H1 (cell line): ENCODE measurements at regions not wholly inside any gene's neighbourhood (a gene's known extent, or its start where the extent isn't known, plus 50 kb on each side); places are given as distances from the start of the nearest gene placed in this dataset.

Source experiments
- CTCF ChIA-PET: fragments of 300-600 bp; sonication (Branson Sonifier 250); formaldehyde crosslinking; loops from one replicate; lab custom pipeline; 2021; ENCODE audit not compliant: partially characterized antibody; lab: Charles Lee
- POLR2A ChIA-PET: fragments of 300-600 bp; sonication (Branson Sonifier 250); formaldehyde crosslinking; loops from one replicate; lab custom pipeline; 2021; ENCODE audit warnings: inconsistent platforms; ENCODE audit not compliant: partially characterized antibody; lab: Charles Lee
- DNase-seq, 2 experiments: peaks; one replicate each; pipeline versions ENCODE4 v3.0.0 to v3.0.0-alpha.2; 2010 to 2022; ENCODE audit warnings: low spot score in 2 of 2, low read depth in 1 of 2, mixed read lengths in 1 of 2
- FAIRE-seq: peaks from 2 replicates; lab custom pipeline; 2011; peaks lifted over from hg19 to GRCh38; lab: Jason Lieb, UNC
- H2AFZ ChIP-seq: 2 replicates; pipeline ENCODE4 v1.8.1; 2012; ENCODE audit warnings: low read length, inconsistent platforms
- H2AK5ac ChIP-seq: 2 replicates; pipeline ENCODE4 v1.6.1; 2013; ENCODE audit warnings: low read depth, low read length
- H2BK120ac ChIP-seq: replicated peaks from 2 replicates; pipeline ENCODE3; 2013; ENCODE audit warnings: low read depth, low read length, inconsistent platforms
- H2BK12ac ChIP-seq: 2 replicates; pipeline ENCODE4 v1.6.1; 2013; ENCODE audit warnings: low read depth, low read length
- H2BK15ac ChIP-seq: 2 replicates; pipeline ENCODE4 v1.6.1; 2013; ENCODE audit warnings: low read length
- H2BK20ac ChIP-seq: 2 replicates; pipeline ENCODE4 v1.6.1; 2013; ENCODE audit warnings: low read length
- H2BK5ac ChIP-seq: 2 replicates; pipeline ENCODE4 v1.6.1; 2013; ENCODE audit warnings: low read depth, low read length
- H3K14ac ChIP-seq: 2 replicates; pipeline ENCODE4 v1.6.1; 2013; ENCODE audit warnings: inconsistent platforms; ENCODE audit not compliant: insufficient read length
- H3K18ac ChIP-seq: 2 replicates; pipeline ENCODE4 v1.6.1; 2013; ENCODE audit warnings: low read length; ENCODE audit errors: extremely low read depth
- H3K23ac ChIP-seq: 2 replicates; pipeline ENCODE4 v1.6.1; 2013; ENCODE audit warnings: inconsistent platforms; ENCODE audit not compliant: insufficient read length
- H3K23me2 ChIP-seq: 2 replicates; pipeline ENCODE4 v1.6.1; 2013; ENCODE audit warnings: low read depth, low read length
- H3K27ac ChIP-seq: 2 replicates; pipeline ENCODE4 v1.6.1; 2011; ENCODE audit warnings: low read depth, low read length, inconsistent platforms
- H3K27me3 ChIP-seq, 4 experiments: replicated peaks in 1 of 4; 1 replicate in 1 of 4; 2 replicates in 3 of 4; pipeline versions ENCODE4 v1.6.1 to v1.8.1; 2011 to 2013; ENCODE audit warnings: low read length in 3 of 4, mild to moderate bottlenecking in 3 of 4, inconsistent platforms in 2 of 4, mixed read lengths in 2 of 4, moderate library complexity in 1 of 4; ENCODE audit not compliant: control insufficient read depth in 3 of 4, insufficient read depth in 3 of 4; ENCODE audit errors: extremely low read depth in 1 of 4
- H3K36me3 ChIP-seq, 4 experiments: 2 replicates each; pipeline versions ENCODE4 v1.6.1 to v1.8.1; 2011 to 2013; ENCODE audit warnings: mild to moderate bottlenecking in 4 of 4, low read length in 3 of 4, moderate library complexity in 2 of 4, control low read depth in 1 of 4, inconsistent platforms in 1 of 4; ENCODE audit not compliant: insufficient read depth in 4 of 4, control insufficient read depth in 2 of 4
- H3K4ac ChIP-seq: replicated peaks from 2 replicates; pipeline ENCODE3; 2013; ENCODE audit warnings: low read length, low read depth, mixed read lengths, inconsistent platforms; ENCODE audit not compliant: insufficient read length
- H3K4me1 ChIP-seq, 4 experiments: replicated peaks in 1 of 4; 1 replicate in 1 of 4; 2 replicates in 3 of 4; pipeline versions ENCODE4 v1.6.1 to v1.8.1; 2011 to 2013; ENCODE audit warnings: low read length in 3 of 4, inconsistent platforms in 2 of 4, mixed read lengths in 1 of 4; ENCODE audit not compliant: insufficient read depth in 4 of 4, control insufficient read depth in 3 of 4
- H3K4me2 ChIP-seq, 2 experiments: 2 replicates each; pipeline versions ENCODE4 v1.6.1 to v1.8.1; 2011 to 2013; ENCODE audit warnings: low read depth in 2 of 2, low read length in 2 of 2, control low read depth in 1 of 2, inconsistent platforms in 1 of 2, mild to moderate bottlenecking in 1 of 2; ENCODE audit not compliant: insufficient read depth in 1 of 2
- H3K4me3 ChIP-seq, 4 experiments: fragments of 200-600, 300-600 bp in 1 of 4; sonication (generic), shearing (Covaris generic), sonication (Bioruptor Twin) in 1 of 4; 2 replicates each; pipeline versions ENCODE4 v1.5.1 to v1.8.1; 2011 to 2016; ENCODE audit warnings: low read length in 4 of 4, low read depth in 3 of 4, control low read depth in 2 of 4, inconsistent platforms in 2 of 4, mild to moderate bottlenecking in 2 of 4, mixed read lengths in 1 of 4, moderate library complexity in 1 of 4; ENCODE audit not compliant: insufficient read depth in 2 of 4; ENCODE audit errors: extremely low read depth in 1 of 4
- H3K56ac ChIP-seq: replicated peaks from 2 replicates; pipeline ENCODE3; 2013; ENCODE audit warnings: low read depth, mild to moderate bottlenecking, mixed read lengths, low read length, inconsistent platforms; ENCODE audit not compliant: insufficient read length
- H3K79me1 ChIP-seq: 2 replicates; pipeline ENCODE4 v1.6.1; 2013; ENCODE audit warnings: low read depth, low read length, control low read depth
- H3K79me2 ChIP-seq, 2 experiments: 2 replicates each; pipeline versions ENCODE4 v1.6.1 to v1.8.1; 2012 to 2013; ENCODE audit warnings: low read length in 2 of 2, mild to moderate bottlenecking in 2 of 2, inconsistent platforms in 1 of 2; ENCODE audit not compliant: insufficient read depth in 2 of 2, control insufficient read depth in 1 of 2
- H3K9ac ChIP-seq, 4 experiments: replicated peaks in 1 of 4; 1 replicate in 1 of 4; 2 replicates in 3 of 4; pipeline versions ENCODE4 v1.6.1 to v1.8.1; 2011 to 2013; ENCODE audit warnings: low read depth in 3 of 4, low read length in 3 of 4, control low read depth in 2 of 4, mild to moderate bottlenecking in 2 of 4, moderate library complexity in 2 of 4, inconsistent platforms in 1 of 4; ENCODE audit errors: extremely low read depth in 1 of 4
- H3K9me3 ChIP-seq, 2 experiments: 2 replicates each; pipeline versions ENCODE4 v1.6.1 to v1.8.1; 2012 to 2013; ENCODE audit warnings: mild to moderate bottlenecking in 2 of 2, moderate library complexity in 2 of 2, control low read depth in 1 of 2, inconsistent platforms in 1 of 2, low read depth in 1 of 2, low read length in 1 of 2, mixed read lengths in 1 of 2; ENCODE audit not compliant: insufficient read depth in 2 of 2
- H4K20me1 ChIP-seq, 2 experiments: replicated peaks in 1 of 2; 2 replicates each; pipeline versions ENCODE3 to v1.8.1; 2011 to 2013; ENCODE audit warnings: inconsistent platforms in 2 of 2, low read length in 2 of 2, mild to moderate bottlenecking in 1 of 2; ENCODE audit not compliant: insufficient read depth in 2 of 2, control insufficient read depth in 1 of 2
- H4K5ac ChIP-seq: 2 replicates; pipeline ENCODE4 v1.6.1; 2013; ENCODE audit warnings: low read length, low read depth, mixed read lengths, inconsistent platforms; ENCODE audit not compliant: insufficient read length
- H4K8ac ChIP-seq: 2 replicates; pipeline ENCODE4 v1.8.0; 2013; ENCODE audit warnings: mild to moderate bottlenecking, moderate library complexity, low read length, inconsistent platforms; ENCODE audit not compliant: insufficient read depth; ENCODE audit errors: extremely low read depth
- H4K91ac ChIP-seq: replicated peaks from 2 replicates; pipeline ENCODE3; 2013; ENCODE audit warnings: low read length, mixed read lengths, inconsistent platforms; ENCODE audit not compliant: insufficient read length
- JUN ChIP-seq: IDR thresholded peaks from 2 replicates; pipeline ENCODE4 v1.6.1; 2011; ENCODE audit warnings: low read depth, mild to moderate bottlenecking, improper control_type of control experiment, low read length
- JUND ChIP-seq: IDR thresholded peaks from 2 replicates; pipeline ENCODE4 v1.6.1; 2011; ENCODE audit warnings: mild to moderate bottlenecking, improper control_type of control experiment, low read length
- KDM4A ChIP-seq: IDR thresholded peaks from one replicate; pipeline ENCODE4 v1.7.1; 2012; ENCODE audit warnings: low read depth, mild to moderate bottlenecking, moderate library complexity, low read length, inconsistent platforms; ENCODE audit not compliant: severe bottlenecking
- ZNF274 ChIP-seq: IDR thresholded peaks from 2 replicates; pipeline ENCODE4 v1.7.0; 2012; ENCODE audit warnings: low read length, borderline replicate concordance; ENCODE audit errors: extremely low read depth
- WGBS, 2 experiments: shearing (Covaris generic) in 1 of 2; methylation state at CpG; one replicate each; pipeline versions ENCODE4 v1.1.6 to v1.1.7; 2013 to 2015; ENCODE audit warnings: low lambda C conversion rate in 2 of 2, mixed read lengths in 2 of 2, inconsistent platforms in 1 of 2, low coverage in 1 of 2, missing lambda C conversion rate in 1 of 2; ENCODE audit not compliant: insufficient replicate concordance in 2 of 2, insufficient coverage in 1 of 2, insufficient read length in 1 of 2; ENCODE audit errors: extremely low coverage in 1 of 2, missing lambda C conversion rate in 1 of 2; 5-methylcytosine and 5-hydroxymethylcytosine counted together

GRCh38 chr9:2320632-2321031 is 301.0 kb upstream of the VLDLR start:
- Histone ChIP-seq H2BK120ac (no peak overlapping the region), H2AK5ac (no peak overlapping the region), H4K20me1 (no peaks in the 10 kb centered on the region), H3K56ac (no peak overlapping the region), H3K14ac (no peak overlapping the region), H3K4me2 (no peak overlapping the region), H3K4me1 (no peaks in the 10 kb centered on the region), H2AFZ (no peak overlapping the region), H3K23me2 (no peaks in the 10 kb centered on the region), H4K91ac (no peak overlapping the region), H3K36me3 (no peaks in the 10 kb centered on the region), H4K5ac (no peak overlapping the region), H3K27me3 (no peaks in the 10 kb centered on the region), H2BK20ac (no peak overlapping the region), H3K4ac (no peak overlapping the region), H3K79me2 (no peaks in the 10 kb centered on the region), H3K4me3 (no peak overlapping the region), H3K23ac (no peak overlapping the region), H4K8ac (no peak overlapping the region), H2BK5ac (no peak overlapping the region), H3K9me3 (0 out of 4 replicates have a peak, but pooled peaks cover 0 to 3% of the 10 kb centered on the region in 2 experiments), H3K9ac (no peak overlapping the region), H2BK15ac (no peak overlapping the region), H3K79me1 (no peaks in the 10 kb centered on the region), H3K18ac (no peak overlapping the region), H3K27ac (no peak overlapping the region), H2BK12ac (no peak overlapping the region)
- FAIRE-seq: no peak
- POLR2A ChIA-PET: interaction anchor here (0.7 to 1.3 kb wide), 2 partner anchors 11 to 149 kb away, joined by 3 to 4 read pairs; no protein-coding TSS in a partner anchor
- TF ChIP-seq KDM4A (no peak), ZNF274 (no peak), JUN (no peak), JUND (no peak)
- no peak for DNase-seq
- CTCF ChIA-PET: interaction anchor here (0.7 to 1.2 kb wide), 2 partner anchors 407 to 1578 kb away, joined by 3 to 4 read pairs; no protein-coding TSS in a partner anchor
- WGBS, 2 experiments: 88% methylated on average over 2 of the region's 2 CpGs; no CpG with 5 or more reads in 1 of the 2 experiments
